ENCODE measurements at regions not wholly inside any gene's neighbourhood (a gene's known extent, or its start where the extent isn't known, plus 50 kb on each side); places are given as distances from the start of the nearest gene placed in this dataset.

GRCh38 chr2:172282944-172283343, 144.4 kb upstream of the ITGA6 start:
- ATAC-seq = no peak
- Histone ChIP-seq H3K36me3 (no peaks in the 10 kb centered on the region), H3K9me3 (no peaks in the 10 kb centered on the region), H3K27ac (no peak overlapping the region), H3K27me3 (no peaks in the 10 kb centered on the region), H3K4me3 (no peak overlapping the region), H3K4me1 (peaks cover 0 to 19% (median 4%) of the 10 kb centered on the region in 3 donors)
- WGBS, 2 donors (ENCODE audit: low coverage in 1 of 2) = 75 to 76% methylated on average over 4 to 5 of the region's 5 CpGs
- TF ChIP-seq CTCF (IDR thresholded peaks at IDR 0.05) = no peak
- TF ChIP-seq POLR2AphosphoS5 (IDR thresholded peaks at IDR 0.05) = no peak
- TF ChIP-seq EP300 (IDR thresholded peaks at IDR 0.05) = no peak
- no peak for TF ChIP-seq POLR2A (IDR thresholded peaks at IDR 0.05)

GRCh38 chr2:172283476-172283875, 143.9 kb upstream of the ITGA6 start:
- ATAC-seq = no peak
- peaks cover 0 to 19% (median 4%) of the 10 kb centered on the region in 3 donors for H3K4me1 ChIP-seq
- H3K4me3 ChIP-seq = no peak overlapping the region
- no peaks in the 10 kb centered on the region for H3K9me3 ChIP-seq
- no peaks in the 10 kb centered on the region for H3K36me3 ChIP-seq
- TF ChIP-seq POLR2AphosphoS5 (IDR thresholded peaks at IDR 0.05) = no peak
- TF ChIP-seq POLR2A (IDR thresholded peaks at IDR 0.05) = no peak
- 88 to 89% methylated on average over 1 to 3 of the region's 5 CpGs for WGBS, 2 donors (ENCODE audit: low coverage in 1 of 2)
- H3K27ac ChIP-seq = no peak overlapping the region
- no peaks in the 10 kb centered on the region for H3K27me3 ChIP-seq

GRCh38 chr2:172284209-172284608, 143.2 kb upstream of the ITGA6 start:
- peaks cover 0 to 19% (median 4%) of the 10 kb centered on the region in 3 donors for H3K4me1 ChIP-seq
- no peak overlapping the region for H3K4me3 ChIP-seq
- TF ChIP-seq POLR2A (IDR thresholded peaks at IDR 0.05) = no peak
- TF ChIP-seq EP300 (IDR thresholded peaks at IDR 0.05) = no peak
- TF ChIP-seq POLR2AphosphoS5 (IDR thresholded peaks at IDR 0.05) = no peak
- TF ChIP-seq CTCF (IDR thresholded peaks at IDR 0.05) = no peak
- ATAC-seq = no peak
- WGBS, 2 donors (ENCODE audit: low coverage in 1 of 2) = 70% methylated on average over 2 of the region's 4 CpGs; no CpG with 5 or more reads in 1 of the 2 donors
- no peaks in the 10 kb centered on the region for H3K27me3 ChIP-seq
- H3K9me3 ChIP-seq = no peaks in the 10 kb centered on the region
- no peak overlapping the region for H3K27ac ChIP-seq
- H3K36me3 ChIP-seq = no peaks in the 10 kb centered on the region

GRCh38 chr2:172285010-172285621, 142.3 kb upstream of the ITGA6 start:
- peaks cover 0 to 19% (median 4%) of the 10 kb centered on the region in 3 donors for H3K4me1 ChIP-seq
- no peaks in the 10 kb centered on the region for H3K9me3 ChIP-seq
- no peaks in the 10 kb centered on the region for H3K27me3 ChIP-seq
- H3K4me3 ChIP-seq = no peak overlapping the region
- no peaks in the 10 kb centered on the region for H3K36me3 ChIP-seq
- peak; percentile 61 for ATAC-seq
- WGBS, 2 donors (ENCODE audit: low coverage in 1 of 2) = 14 to 20% methylated on average over 3 to 4 of the region's 5 CpGs
- peak overlapping the region in 1 of 4 donors; percentile 5 for H3K27ac ChIP-seq
- TF ChIP-seq EP300 (IDR thresholded peaks at IDR 0.05) (no peak), POLR2AphosphoS5 (IDR thresholded peaks at IDR 0.05) (no peak), POLR2A (IDR thresholded peaks at IDR 0.05) (no peak), CTCF (IDR thresholded peaks at IDR 0.05) (no peak)

- TF ChIP-seq CTCF (IDR thresholded peaks at IDR 0.05) (no peak), POLR2AphosphoS5 (IDR thresholded peaks at IDR 0.05) (no peak), POLR2A (IDR thresholded peaks at IDR 0.05) (no peak)
- 53 to 87% methylated on average over 2 to 7 of the region's 9 CpGs for WGBS, 2 donors (ENCODE audit: low coverage in 1 of 2)
- ATAC-seq = no peak
- Histone ChIP-seq H3K27ac (peak overlapping the region in 1 of 4 donors; percentile 5), H3K4me3 (no peak overlapping the region), H3K27me3 (no peaks in the 10 kb centered on the region), H3K4me1 (peaks cover 0 to 19% (median 4%) of the 10 kb centered on the region in 3 donors), H3K36me3 (no peaks in the 10 kb centered on the region), H3K9me3 (no peaks in the 10 kb centered on the region)
Observed at GRCh38 chr2:172285760-172286159, 141.6 kb upstream of the ITGA6 start.
